ENCODE measurements at regions not wholly inside any gene's neighbourhood (a gene's known extent, or its start where the extent isn't known, plus 50 kb on each side); places are given as distances from the start of the nearest gene placed in this dataset.

DNA sequence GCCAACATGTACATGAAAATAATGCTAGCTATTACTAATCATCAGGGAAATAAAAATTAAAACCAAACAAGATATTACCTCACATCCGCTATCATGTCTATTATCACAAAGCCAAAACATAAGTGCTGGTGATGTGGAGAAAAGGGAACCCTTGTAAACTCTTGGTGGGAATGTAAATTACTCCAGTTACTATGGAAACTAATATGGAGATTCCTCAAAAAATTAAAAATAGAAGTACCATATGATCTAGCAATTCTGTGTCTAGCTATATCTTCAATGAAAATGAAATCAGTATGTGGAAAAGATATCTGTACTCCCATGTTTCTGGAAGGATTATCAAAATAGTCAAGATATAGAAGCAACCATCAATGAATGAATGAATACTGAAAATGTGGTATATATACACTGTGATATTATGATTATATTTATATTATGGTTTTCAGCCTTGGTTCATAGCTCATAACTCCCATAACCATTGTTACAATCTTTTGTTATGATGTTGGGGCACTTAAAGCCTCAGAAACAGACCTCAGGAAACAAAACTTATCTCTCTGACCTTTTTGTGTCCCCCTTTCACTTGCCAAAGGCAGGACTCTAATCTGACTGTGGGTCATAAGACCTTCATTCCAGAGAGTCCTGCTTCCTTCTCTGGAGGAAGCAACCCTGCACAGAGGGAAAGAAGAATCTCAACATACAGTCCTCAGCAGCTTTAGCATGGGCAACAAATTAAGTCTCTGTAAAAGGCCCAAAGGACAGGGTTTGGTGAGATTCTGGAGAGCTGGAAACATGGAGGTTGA is 933.2 kb downstream of the ADGRL3 start:
- peak overlapping the region; percentile 65 to 86 for H3K27ac ChIP-seq
- no peaks in the 10 kb centered on the region for H3K36me3 ChIP-seq
- peak overlapping the region; percentile 33 to 46 for H3K4me3 ChIP-seq
- H3K27me3 ChIP-seq = no peaks in the 10 kb centered on the region
- H3K9me3 ChIP-seq = peaks cover 0 to 14% of the 10 kb centered on the region in 2 donors
- TF ChIP-seq, protein P1, sequence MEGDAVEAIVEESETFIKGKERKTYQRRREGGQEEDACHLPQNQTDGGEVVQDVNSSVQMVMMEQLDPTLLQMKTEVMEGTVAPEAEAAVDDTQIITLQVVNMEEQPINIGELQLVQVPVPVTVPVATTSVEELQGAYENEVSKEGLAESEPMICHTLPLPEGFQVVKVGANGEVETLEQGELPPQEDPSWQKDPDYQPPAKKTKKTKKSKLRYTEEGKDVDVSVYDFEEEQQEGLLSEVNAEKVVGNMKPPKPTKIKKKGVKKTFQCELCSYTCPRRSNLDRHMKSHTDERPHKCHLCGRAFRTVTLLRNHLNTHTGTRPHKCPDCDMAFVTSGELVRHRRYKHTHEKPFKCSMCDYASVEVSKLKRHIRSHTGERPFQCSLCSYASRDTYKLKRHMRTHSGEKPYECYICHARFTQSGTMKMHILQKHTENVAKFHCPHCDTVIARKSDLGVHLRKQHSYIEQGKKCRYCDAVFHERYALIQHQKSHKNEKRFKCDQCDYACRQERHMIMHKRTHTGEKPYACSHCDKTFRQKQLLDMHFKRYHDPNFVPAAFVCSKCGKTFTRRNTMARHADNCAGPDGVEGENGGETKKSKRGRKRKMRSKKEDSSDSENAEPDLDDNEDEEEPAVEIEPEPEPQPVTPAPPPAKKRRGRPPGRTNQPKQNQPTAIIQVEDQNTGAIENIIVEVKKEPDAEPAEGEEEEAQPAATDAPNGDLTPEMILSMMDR (IDR thresholded peaks at IDR 0.05) = no peak
- no peak for DNase-seq (ENCODE audit: low spot score)
- H3K4me1 ChIP-seq = no peaks in the 10 kb centered on the region

DNA sequence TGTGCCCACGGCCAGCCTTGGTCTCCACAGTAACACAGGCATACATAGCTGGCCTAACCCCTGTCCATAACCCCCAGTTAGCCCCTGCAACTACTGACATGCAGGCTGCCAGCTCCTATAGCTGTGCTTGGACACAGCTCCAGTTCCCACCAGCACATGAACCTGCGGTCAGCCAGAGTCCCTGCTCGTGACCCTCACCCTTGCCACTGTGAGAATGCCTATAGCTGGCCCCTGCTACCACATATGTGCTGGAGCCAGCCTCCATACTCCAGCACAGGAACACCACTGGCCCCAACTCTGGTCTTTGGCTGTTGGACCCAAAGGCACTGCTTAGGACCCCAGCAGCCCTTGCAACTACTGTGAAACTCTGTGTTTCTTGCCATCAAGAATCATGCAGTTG is 930.9 kb downstream of the ADGRL3 start:
- no peak overlapping the region for H3K27ac ChIP-seq
- no peak for DNase-seq (ENCODE audit: low spot score)
- no peaks in the 10 kb centered on the region for H3K36me3 ChIP-seq
- H3K4me1 ChIP-seq = no peaks in the 10 kb centered on the region
- TF ChIP-seq, protein P1 (IDR thresholded peaks at IDR 0.05) = no peak
- H3K9me3 ChIP-seq = peaks cover 0 to 14% of the 10 kb centered on the region in 2 donors
- no peak overlapping the region for H3K4me3 ChIP-seq
- no peaks in the 10 kb centered on the region for H3K27me3 ChIP-seq

DNA sequence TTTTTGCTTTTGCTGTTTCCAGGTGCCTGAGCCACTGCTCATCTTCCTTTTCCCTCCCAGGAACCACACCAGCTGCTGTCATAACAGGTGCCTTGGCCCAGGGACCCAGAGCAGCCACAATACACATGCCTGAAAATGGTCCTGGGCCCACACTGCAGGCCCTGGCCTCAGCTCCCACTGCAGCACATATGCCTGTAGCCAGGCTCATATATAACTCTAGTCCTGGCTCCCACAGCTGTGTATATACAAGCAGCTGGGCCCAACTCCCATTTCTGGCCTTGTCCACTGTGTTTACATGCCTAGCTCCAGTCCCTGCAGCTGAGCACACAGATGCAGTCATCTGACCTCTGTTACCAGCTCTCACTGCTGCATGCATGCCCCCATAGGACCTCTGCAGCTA is 930.5 kb downstream of the ADGRL3 start:
- TF ChIP-seq, protein P1 (IDR thresholded peaks at IDR 0.05) = no peak
- Histone ChIP-seq H3K36me3 (no peaks in the 10 kb centered on the region), H3K27ac (no peak overlapping the region)

DNA sequence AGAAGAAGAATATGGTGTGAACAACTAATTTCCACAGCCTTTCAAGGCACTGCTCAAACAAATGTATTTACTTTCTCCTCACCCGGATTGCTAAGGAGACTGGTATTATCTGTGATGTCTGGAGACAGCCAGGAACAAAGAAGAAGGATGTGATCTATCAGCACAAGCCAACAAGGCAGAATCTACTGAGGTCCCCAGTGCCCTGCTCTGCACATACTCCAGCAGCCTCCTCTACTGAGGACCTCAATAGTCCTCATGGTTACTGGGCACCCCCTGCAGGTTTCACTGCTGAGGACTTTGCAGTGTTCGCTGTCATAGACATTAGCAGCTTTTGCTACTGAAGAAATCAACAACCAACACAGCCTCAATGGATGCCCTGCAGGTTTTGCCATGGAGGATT is 930.1 kb downstream of the ADGRL3 start:
- H3K27me3 ChIP-seq = no peaks in the 10 kb centered on the region
- DNase-seq (ENCODE audit: low spot score) = no peak
- no peak overlapping the region for H3K4me3 ChIP-seq
- H3K36me3 ChIP-seq = no peaks in the 10 kb centered on the region
- TF ChIP-seq, protein P1 (IDR thresholded peaks at IDR 0.05) = no peak
- H3K27ac ChIP-seq = no peak overlapping the region
- peaks cover 0 to 14% of the 10 kb centered on the region in 2 donors for H3K9me3 ChIP-seq
- H3K4me1 ChIP-seq = no peaks in the 10 kb centered on the region

More for the DNA sequence above, 930.5 kb downstream of the ADGRL3 start:
- Histone ChIP-seq H3K9me3 (peaks cover 0 to 14% of the 10 kb centered on the region in 2 donors), H3K4me3 (no peak overlapping the region), H3K4me1 (no peaks in the 10 kb centered on the region), H3K27me3 (no peaks in the 10 kb centered on the region)
- DNase-seq (ENCODE audit: low spot score) = no peak
